Upper lobe of right lung (tissue), 1 donor: ENCODE measurements at regions not wholly inside any gene's neighbourhood (a gene's known extent, or its start where the extent isn't known, plus 50 kb on each side); places are given as distances from the start of the nearest gene placed in this dataset.

Experiments
- ATAC-seq: fragments of 200-7000 bp; cut with Tn5 transposase; one replicate; pipeline ENCODE4 v1.9.1; 2020; ENCODE audit warnings: mild to moderate bottlenecking, moderate library complexity
- DNase-seq: peaks from one replicate; pipeline ENCODE4 v3.0.0-alpha.2; 2020
- H3K27ac ChIP-seq: fragments of 200-600 bp; one replicate; pipeline ENCODE4 v1.8.0; 2022
- H3K27me3 ChIP-seq: fragments of 200-600 bp; one replicate; pipeline ENCODE4 v1.8.0; 2022; ENCODE audit warnings: mild to moderate bottlenecking
- H3K36me3 ChIP-seq: fragments of 200-600 bp; one replicate; pipeline ENCODE4 v1.8.0; 2022
- H3K4me1 ChIP-seq: fragments of 200-600 bp; one replicate; pipeline ENCODE4 v1.8.0; 2022
- H3K4me3 ChIP-seq: fragments of 200-600 bp; one replicate; pipeline ENCODE4 v1.8.0; 2022; ENCODE audit warnings: mild to moderate bottlenecking
- H3K9me3 ChIP-seq: fragments of 200-600 bp; one replicate; pipeline ENCODE4 v1.8.0; 2022
- CTCF ChIP-seq: fragments of 200-600 bp; IDR thresholded peaks from one replicate; pipeline ENCODE4 v1.8.0; 2022; ENCODE audit warnings: antibody characterized with exemption
- intact Hi-C: fragments of 100-400 bp; cut with DNase I; formaldehyde crosslinking; loops from one replicate; pipeline ENCODE4 v1.11.0; 2022
- donor health status: DM: no; HTN: yes; CAD: no; lungs with severe emphysema.

DNA sequence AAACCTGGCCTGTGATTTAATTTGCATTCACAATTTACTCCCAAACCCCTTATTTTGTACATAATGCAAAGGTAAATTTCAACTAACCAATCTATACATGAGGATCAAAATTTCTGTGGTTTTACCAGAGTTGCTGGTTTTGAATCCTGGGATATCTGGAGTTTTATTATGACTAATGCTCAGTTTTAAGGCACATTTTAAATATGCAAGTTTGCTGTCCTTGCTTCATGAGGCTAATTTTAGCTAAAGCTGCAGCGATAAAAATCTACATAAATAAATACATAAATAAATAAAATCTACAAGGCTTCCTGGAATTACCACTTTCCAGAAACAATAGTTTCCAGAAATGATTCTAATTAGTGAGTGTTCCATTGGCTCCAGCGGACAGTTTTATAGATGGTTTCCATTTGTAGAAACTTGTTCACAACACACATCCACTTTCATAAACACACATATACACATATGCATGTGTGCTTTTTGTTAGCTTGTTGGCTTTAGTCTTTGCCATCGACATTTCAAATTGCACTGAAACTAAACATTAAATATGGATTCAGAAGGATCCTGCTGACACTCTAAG is 339.5 kb upstream of the NRP1 start:
- ATAC-seq (no peak), DNase-seq (no peak)
- Histone ChIP-seq H3K9me3 (no peaks in the 10 kb centered on the region), H3K4me3 (no peak overlapping the region), H3K4me1 (no peaks in the 10 kb centered on the region), H3K27me3 (no peaks in the 10 kb centered on the region), H3K36me3 (no peaks in the 10 kb centered on the region), H3K27ac (no peak overlapping the region)
- intact Hi-C loops: no loop called here
- TF ChIP-seq CTCF: no peak

DNA sequence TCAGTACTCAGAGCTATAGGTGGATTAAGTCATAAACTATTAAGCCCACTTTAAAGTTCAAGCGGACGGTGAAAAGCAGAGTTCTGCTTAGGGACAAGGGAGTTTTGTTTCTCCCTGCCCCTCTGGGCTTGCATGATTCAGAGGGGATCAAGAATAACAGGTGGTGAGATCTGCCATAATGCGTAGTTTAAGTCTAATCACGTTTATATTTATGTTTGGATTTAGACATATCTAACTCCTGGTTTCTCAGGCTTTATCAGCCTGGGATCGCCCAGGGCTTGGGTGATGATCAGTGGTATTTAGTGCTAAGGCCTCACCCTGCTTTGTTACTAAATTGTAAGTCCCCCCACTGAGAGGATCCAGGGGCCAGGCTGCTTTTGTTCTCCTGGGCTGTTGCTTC is 335.4 kb upstream of the NRP1 start:
- ATAC-seq (no peak), DNase-seq (no peak)
- H3K27me3 ChIP-seq: no peaks in the 10 kb centered on the region
- H3K4me3 ChIP-seq: no peak overlapping the region
- intact Hi-C loops: no loop called here
- no peaks in the 10 kb centered on the region for H3K36me3 ChIP-seq
- no peak overlapping the region for H3K27ac ChIP-seq
- no peaks in the 10 kb centered on the region for H3K4me1 ChIP-seq
- H3K9me3 ChIP-seq: no peaks in the 10 kb centered on the region
- TF ChIP-seq CTCF: no peak

DNA sequence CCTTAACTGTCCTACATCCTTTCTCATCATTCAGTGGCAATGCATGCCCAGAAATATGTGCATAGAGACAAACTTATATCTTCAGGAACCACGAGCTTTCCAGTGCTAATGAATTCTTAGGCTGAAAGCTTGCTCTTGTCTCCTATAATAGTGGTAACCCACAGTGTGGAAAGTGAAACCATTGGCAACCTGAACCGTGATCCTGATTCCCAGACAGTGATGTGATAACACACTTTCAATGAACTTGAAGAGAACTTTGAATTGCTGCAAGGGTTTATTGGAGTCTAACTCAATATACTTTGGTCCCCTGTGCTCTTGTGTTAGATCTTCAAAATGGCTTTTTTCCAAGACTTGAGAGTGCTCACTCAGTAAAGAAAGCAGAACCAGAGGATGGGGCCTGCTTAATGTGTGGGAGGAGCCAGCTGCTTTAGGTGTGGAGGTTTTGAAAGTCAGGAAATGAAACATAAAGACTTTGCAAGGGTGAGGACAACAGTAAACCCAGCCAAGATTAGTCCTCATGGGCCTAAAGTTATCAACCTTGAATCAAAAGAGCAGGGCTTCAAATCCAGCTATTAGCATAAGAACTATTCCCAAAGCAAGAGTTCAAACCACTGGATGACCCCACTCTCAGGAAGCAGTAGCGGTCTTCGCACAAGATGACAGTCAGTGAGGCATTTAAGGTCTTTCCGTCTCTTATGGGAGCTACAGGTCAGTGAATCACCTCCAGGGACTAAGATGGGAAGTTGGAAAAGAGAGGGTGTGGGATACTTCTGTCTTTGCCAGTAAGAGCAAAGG is 332.4 kb upstream of the NRP1 start:
- TF ChIP-seq CTCF: no peak

DNA sequence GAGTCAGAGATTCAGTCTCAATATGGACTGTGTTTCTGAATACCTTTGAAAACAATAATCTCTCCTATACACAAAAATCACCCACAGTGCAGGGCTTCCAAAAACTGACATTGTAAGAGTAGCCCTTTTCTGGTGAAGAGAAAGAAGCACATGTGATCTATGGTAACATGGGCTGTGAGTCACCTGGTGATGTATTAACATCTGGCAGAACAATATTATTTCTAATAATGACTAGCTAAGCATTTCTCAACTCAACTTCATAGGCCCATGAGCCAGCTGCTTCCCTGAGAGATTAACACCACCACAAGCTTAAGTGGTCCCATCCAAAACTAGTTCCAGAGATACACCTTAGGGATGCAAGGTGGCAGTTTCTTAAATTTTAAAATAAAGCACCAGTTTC is 331.0 kb upstream of the NRP1 start:
- Histone ChIP-seq H3K4me1 (peaks cover 6% of the 10 kb centered on the region), H3K36me3 (no peaks in the 10 kb centered on the region), H3K9me3 (no peaks in the 10 kb centered on the region), H3K27ac (no peak overlapping the region), H3K27me3 (no peaks in the 10 kb centered on the region), H3K4me3 (no peak overlapping the region)
- TF ChIP-seq CTCF: no peak
- ATAC-seq (no peak), DNase-seq (no peak)
- intact Hi-C loops: no loop called here

More for the DNA sequence above, 332.4 kb upstream of the NRP1 start:
- intact Hi-C loops: no loop called here
- H3K4me3 ChIP-seq: no peak overlapping the region
- no peaks in the 10 kb centered on the region for H3K27me3 ChIP-seq
- ATAC-seq (no peak), DNase-seq (no peak)
- no peaks in the 10 kb centered on the region for H3K4me1 ChIP-seq
- no peaks in the 10 kb centered on the region for H3K36me3 ChIP-seq
- no peaks in the 10 kb centered on the region for H3K9me3 ChIP-seq
- H3K27ac ChIP-seq: no peak overlapping the region

- H3K4me3 ChIP-seq: no peak overlapping the region
- no peaks in the 10 kb centered on the region for H3K9me3 ChIP-seq
- TF ChIP-seq CTCF: no peak
- DNase-seq: no peak
- intact Hi-C loops: no loop called here
- ATAC-seq: no peak
- no peak overlapping the region for H3K27ac ChIP-seq
- H3K4me1 ChIP-seq: peaks cover 6% of the 10 kb centered on the region
- no peaks in the 10 kb centered on the region for H3K36me3 ChIP-seq
- H3K27me3 ChIP-seq: no peaks in the 10 kb centered on the region
These were observed 329.6 kb upstream of the NRP1 start for GRCh38 chr10:33664070-33664469.
